ENCODE measurements at regions not wholly inside any gene's neighbourhood (a gene's known extent, or its start where the extent isn't known, plus 50 kb on each side); places are given as distances from the start of the nearest gene placed in this dataset.
A peak's percentile ranks its signal among the peaks of the same experiment; 100 is the strongest.
"Not testable (repeated sequence)": the region's sequence is repeated elsewhere in the genome, so short reads cannot be mapped to it uniquely, and the experiment has no call there.

DNA sequence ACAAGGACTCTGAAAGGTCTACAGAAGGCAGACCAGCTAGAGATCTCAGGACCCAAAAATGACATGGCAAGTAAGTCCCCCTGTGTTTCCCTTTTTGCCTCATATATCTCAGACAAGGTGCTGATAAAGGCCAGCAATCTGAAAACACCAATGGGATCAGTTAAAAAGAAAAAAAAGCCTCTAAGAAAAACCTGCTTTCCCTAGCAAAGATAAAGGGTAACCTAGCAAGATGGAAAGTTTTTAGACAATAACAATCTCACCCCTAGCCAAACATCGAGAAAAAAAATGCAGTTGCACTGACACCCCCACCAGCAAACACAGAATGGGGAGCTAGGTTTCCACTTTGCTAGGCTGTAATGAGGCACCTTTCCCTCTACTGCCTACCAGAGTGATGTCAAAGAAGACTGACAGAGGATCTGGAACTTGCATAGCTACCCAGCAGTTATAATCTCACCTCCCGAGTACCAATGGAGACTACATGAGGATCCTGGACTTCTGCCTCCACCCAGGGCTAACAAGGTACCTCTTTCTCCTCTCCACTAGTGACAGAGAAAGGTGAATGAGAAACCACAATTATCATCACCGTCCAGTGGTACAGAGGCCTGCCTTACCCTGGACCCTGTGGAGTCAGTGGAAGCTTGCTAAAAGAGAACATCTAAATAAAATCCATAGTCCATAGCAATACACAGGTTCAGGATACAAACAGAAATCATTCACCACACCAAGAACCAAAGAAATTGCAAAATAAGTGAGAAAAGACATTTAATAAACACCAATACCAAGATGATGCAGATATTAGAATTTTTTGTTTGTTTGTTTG, 240.8 kb downstream of the ARHGAP12 start:
- DNase-seq (ENCODE audit: low read depth in 4 of 4, low spot score in 2 of 4), result no peak

DNA sequence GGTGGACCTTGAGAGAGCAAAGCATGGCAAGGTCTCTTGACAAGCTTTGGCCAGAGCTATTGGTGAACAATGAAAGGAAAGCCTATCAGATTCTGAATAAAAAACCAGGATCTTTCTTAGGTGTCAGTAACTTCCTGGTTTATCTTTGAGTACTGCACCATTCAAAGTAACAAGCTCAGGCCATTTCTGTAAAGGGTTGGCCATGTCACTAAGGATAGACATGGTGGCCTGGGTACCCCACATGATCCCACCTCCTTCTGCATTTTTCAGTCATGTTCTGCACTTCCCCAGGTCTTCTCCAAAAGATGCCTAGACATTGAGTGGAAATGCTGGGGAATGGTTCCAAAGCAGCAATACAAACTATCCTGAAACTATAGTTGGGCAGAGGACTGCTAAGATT, 242.0 kb downstream of the ARHGAP12 start:
- DNase-seq (ENCODE audit: low read depth in 4 of 4, low spot score in 2 of 4), result no peak

DNA sequence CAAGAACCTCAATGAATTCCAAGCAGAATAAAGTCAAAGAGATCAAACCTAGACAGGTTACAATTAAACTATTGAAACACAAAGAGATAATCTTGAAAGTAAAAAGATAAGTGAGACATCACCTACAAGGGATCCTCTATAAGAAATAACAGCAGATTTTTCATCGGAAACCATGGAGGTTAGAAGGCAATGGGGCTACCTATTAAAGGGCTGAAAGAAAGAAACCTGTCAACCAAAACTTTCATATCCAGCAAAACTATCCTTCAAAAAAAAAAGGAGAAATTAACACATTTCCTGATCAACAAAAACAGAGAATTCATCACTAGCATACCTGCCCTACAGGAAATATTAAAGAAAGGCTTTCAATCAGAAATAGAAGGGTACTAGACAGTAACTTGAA, 244.9 kb downstream of the ARHGAP12 start:
- DNase-seq (ENCODE audit: low read depth in 4 of 4, low spot score in 2 of 4), result no peak

DNA sequence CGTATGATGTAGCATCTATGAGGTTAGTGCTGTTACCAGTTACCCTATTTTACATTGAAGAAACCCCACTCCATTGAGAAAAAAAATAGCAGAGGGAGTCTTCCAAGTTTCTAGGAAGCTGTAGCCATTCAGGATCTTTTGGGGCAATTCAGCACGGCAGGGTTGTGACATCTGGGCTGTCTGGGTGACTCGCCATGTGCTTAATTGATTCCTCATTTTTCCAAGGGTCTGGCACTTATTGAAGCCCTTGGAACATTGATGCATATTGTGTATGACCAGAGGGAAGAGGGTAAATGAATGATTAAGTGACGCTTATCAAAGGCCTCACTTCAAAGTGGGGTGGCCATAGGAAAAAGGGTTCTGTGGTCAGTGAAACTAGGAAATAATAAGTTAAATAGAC, 248.7 kb downstream of the ARHGAP12 start:
- no peak for DNase-seq (ENCODE audit: low read depth in 4 of 4, low spot score in 2 of 4)

DNA sequence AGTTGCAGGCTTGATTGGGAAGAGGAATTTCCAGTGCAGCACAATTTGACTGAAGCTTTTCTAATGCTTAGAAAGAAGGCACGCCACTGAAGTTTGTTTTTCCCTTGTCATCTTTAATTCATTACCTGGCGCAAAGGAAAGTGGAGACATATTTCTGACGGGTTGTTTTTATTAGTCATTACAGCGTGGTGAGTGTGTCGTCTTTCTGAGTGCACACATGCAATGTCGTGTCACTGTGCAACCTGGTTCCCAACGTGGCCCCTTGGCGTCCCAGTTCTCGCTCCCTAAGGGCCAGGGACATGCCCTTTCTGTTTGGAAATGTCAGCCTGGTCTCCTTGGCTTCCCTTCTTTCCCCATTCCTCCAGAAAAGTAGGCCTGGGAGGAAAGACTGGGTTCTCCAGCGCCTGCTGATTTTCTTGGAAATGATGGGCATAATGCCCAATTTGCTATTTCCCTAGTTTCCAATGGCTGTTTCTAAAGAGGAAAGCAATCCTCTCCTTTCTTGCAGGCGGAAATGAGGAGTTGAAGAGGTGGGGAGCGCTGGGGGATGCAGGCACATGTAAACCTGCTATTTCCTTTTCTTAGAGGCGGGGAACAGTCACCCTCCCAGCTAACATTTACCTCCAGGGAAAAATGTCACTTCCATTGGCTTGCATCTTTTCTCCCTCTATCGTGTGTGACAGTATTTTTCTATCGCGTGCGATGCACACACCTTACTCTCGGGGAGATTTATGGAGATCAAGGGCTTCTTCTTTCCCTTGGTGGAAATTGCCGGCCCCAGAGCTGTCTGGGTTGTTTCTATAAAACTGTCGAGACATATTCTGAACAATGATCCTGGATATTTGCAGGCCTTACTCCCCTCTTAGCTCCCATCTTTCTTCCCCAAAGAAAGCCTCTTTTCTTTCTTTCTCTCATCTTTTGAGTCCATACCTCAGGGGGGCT, 249.8 kb downstream of the ARHGAP12 start:
- DNase-seq (ENCODE audit: low read depth in 4 of 4, low spot score in 2 of 4), result no peak

DNA sequence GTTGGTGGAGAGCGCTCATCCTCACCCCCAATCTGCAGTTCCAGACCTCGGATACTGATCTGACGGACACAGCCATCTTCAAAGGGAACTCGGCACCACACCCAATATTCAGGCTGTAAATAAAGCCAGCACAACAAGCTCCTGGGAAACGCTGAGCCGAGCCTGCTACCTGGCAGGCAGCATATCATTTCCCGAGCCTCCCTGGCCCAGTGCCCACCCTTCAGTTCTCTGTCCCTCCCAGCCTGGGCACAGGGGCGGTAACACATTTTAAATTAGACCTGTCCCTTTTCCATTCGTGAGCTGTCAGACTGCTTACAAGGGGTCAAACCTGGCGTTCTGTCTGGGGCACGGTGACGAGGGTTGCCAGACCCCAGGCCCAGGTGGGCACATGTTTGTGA, 250.5 kb downstream of the ARHGAP12 start:
- no peak for DNase-seq (ENCODE audit: low read depth in 4 of 4, low spot score in 2 of 4)

DNA sequence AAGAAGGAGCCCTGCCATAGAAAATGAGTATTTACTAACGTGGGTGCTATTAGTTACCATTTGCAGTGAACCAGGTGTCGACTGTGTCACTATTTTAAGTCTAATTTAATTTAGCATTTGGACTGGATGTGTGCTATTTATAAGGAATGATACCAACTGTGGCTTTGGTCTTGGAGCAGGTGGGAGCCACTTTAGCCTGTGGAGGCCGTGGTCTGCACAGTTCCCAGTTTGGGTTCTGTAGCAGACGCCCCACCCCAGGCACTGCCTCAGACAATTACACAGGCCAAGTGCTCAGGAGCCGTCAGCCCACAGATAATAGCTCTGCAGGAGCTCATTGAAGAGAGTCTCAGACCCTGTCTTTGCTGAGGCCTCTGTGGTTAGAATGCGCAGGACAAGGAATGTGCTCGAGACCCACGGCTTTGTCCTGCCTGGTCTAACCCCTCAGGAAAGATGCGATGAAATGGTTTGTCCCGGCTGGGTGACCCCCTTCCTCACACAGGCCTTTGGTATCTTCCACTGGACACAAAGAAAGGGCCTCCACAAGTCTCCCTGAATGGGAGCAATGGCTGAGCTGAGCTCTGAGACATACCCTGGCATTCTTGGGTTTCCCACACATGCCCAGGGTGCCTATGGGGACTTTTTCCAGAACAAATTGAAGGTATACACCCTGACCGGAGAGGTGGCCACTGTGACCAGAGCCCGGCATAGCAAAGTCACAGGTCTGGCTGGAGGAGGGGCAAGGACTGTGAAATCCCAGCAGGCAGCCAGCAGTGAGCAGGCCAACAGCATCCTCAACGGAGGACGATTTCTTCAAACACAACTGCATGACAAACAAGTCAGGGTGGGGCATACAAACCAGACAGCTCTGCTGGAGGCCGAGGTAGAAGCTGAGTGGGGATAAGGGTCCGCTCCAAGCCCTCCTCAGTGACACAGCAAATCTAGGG, 251.2 kb downstream of the ARHGAP12 start:
- no peak for DNase-seq (ENCODE audit: low read depth in 4 of 4, low spot score in 2 of 4)

DNA sequence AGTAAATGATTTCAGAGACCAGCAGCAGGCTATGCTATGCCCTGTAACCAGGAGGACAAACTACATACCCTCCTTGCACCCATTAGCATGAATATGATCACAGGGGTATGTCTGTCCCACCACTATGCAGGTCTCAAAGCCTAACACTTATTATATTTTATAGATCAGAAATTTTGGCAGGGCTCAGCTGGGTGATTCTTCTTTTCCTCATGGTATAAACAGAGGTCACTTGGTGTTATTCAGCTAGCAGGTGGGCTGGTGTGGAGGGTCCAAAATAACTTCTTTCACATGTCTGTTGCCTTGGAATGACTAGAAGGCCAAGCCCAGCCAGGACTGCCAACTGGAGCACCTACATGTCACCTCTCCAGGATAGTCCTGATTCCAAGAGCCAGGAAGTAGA, 252.9 kb downstream of the ARHGAP12 start:
- DNase-seq (ENCODE audit: low read depth in 4 of 4, low spot score in 2 of 4), result no peak

DNA sequence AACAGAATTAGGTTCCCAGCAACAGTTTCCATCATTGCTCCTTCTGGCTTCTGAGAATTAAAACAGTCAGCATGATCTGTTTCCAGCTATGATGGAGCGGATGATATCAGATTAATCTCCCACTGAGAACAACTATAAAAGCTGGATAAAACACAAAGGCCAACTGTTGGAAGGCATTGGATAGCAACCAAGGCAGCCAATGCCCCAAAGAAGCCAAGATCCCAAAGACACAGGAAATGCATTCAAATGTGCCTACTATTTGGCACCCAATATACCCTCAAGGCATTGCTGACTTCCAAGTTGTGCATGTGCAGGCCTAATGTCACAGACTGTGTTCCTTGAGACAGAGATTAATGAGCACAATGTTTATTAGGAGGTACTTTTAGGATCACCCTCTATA, 259.3 kb downstream of the ARHGAP12 start:
- no peak for DNase-seq (ENCODE audit: low read depth in 4 of 4, low spot score in 2 of 4)

DNA sequence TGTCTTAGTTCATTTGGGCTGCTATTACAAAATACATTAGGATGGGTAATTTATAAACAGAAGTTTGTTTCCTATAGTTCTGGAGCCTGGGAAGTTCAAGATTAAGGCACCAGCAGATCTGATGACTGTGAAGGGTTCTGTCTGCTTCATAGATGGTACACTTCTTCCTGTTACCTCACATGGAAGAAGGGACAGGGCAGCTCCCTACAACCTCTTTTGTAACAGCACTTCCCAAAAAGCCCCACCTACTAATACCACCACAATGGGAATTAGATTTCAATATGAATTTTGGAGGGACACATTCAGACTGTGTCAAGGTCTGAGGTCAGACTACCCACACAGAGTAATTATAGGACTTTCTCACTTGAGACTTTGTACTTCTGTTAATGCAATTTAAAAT, 260.3 kb downstream of the ARHGAP12 start:
- DNase-seq (ENCODE audit: low read depth in 4 of 4, low spot score in 2 of 4), result no peak

DNA sequence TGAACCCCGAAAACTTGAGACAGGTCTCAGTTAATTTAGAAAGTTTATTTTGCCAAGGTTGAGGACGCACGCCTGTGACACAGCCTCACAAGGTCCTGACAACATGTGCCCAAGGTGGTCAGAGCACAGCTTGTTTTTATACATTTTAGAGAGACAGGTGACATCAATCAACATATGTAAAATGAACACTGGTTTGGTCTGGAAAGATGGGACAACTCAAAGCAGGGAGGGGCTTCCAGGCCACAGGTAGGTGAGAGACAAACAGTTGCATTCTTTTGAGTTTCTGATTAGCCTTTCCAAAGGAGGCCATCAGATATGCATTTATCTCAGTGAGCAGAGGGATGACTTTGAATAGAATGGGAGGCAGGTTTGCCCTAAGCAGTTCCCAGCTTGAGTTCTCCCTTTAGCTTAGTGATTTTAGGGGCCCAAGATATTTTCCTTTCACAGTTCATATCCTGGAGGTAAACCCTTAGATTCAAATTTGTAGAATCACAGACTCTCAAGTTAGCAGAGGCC, 262.8 kb downstream of the ARHGAP12 start:
- not testable (repeated sequence) for DNase-seq (ENCODE audit: low read depth in 4 of 4, low spot score in 2 of 4)

DNA sequence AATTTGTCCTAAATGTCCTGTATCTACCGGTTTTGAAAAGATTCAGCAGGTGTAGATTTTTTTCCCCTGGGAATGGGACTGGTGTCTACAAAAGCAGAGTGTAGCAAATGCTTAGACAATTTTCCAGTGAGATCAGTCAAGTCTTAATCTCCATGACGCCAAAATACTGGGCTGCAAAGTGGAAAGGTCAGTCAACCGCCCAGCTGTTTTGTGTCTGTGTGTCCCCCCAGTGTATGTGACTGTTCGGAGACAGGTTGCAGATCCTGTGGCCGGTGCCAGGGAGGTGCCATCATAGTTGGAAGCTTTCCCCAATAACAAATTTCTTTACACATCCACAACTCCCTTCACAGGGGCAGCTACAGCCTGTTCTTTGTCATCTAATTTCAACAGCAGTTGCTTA, 263.8 kb downstream of the ARHGAP12 start:
- DNase-seq (ENCODE audit: low read depth in 4 of 4, low spot score in 2 of 4), result no peak

DNA sequence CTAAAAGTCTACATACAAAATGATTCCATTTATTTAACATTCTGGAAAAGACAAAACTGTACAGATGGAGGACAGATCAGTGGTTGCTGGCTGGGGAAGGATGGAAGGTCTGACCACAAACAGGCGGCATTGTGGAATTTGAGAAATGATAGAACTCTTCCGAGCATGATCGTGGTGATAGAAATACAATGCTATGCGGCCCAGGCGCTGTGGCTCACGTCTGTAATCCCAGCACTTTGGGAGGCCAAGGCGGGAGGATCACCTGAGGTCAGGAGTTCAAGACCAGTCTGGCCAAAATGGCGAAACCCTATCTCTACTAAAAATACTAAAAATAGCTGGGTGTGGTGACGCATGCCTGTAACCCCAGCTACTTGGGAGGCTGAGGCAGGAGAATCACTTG, 264.6 kb downstream of the ARHGAP12 start:
- not testable (repeated sequence) for DNase-seq (ENCODE audit: low read depth in 4 of 4, low spot score in 2 of 4)

DNA sequence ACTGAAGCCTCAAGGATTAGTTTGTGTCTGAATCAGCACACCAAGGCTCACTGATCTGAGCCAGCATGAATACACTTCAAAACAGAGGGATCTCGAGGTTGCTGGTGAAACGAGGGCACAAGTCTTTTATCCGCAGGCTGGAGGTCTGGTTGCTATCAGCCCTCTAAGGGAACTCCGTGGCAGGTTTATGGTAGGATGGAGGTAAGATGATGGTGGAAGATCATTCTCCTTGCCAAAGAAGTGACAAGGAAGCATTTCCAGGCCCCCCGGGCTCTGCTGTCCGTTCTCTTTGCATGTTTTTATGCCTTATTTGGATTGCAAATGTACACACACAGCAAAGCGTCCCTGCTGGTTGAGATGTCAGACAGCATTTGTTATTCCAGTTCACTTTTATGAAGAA, 268.3 kb downstream of the ARHGAP12 start:
- DNase-seq (ENCODE audit: low read depth in 4 of 4, low spot score in 2 of 4), result no peak

DNA sequence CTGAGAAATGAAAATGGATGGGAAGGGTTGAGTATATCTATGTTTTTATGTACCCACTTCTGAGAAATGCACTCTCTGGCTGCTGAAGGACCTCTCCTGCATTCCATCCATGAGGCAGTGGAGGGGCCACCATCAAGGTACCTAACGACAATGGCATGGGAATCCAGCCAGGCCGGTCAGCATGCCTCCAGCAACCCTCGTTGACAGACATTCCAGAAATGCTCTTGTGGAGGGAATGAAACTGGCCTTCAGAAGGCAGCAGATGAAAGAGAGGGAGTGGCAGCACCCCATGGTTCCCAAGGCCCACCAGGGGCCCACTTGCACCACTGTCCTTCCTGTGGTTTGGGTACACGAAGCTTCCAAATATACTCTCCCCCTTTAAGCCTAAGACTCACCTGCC, 269.0 kb downstream of the ARHGAP12 start:
- no peak for DNase-seq (ENCODE audit: low read depth in 4 of 4, low spot score in 2 of 4)

DNA sequence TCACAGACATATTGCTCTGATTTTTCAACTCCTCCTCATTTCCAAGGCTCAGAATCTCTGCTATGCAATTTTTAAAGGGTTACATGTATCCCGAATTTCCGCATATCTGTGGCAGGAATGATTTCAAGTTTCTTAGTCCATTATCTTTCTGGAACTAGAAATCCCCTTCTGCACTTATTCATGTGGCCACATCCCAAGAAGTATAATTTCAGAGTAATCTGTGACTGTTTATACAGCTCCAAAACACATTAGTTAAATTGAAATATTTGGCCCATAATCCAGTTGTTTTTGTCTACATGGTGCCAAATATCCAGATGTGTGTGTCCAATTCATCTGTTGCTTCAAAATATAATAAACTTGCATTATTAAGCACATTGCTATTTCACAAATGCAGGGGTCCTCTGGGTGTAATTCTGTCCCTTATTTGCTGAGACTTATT, 271.2 kb downstream of the ARHGAP12 start:
- DNase-seq (ENCODE audit: low read depth in 4 of 4, low spot score in 2 of 4), result peak in 2 of 4 donors; percentile 51 to 55

DNA sequence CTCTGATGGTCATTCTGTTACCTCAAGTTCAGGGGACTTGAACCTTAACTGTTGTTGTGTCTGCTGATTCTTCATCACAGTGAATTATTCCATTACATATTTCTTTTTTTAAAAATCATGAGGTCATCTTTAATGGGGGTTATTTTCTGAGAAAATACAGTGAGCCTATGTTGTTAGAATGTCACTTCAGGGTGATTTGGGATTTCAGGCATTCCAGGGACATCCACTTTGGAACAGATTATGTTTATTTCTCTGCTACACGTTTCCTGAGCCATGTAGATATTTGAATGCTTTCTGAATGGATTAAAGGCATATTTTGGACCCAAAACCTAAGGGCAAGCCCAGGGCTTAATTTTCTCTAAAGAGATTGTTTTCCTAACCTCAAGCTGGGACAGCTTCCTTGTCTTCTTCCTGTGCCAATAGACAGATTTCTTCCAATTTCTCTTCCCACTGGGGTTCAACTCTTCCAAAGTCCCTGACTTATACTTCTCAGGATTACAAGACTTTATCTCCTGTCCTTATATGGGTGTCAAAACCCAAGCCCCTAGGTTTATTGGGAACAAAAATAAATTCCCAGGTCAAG, 271.7 kb downstream of the ARHGAP12 start:
- no peak for DNase-seq (ENCODE audit: low read depth in 4 of 4, low spot score in 2 of 4)

DNA sequence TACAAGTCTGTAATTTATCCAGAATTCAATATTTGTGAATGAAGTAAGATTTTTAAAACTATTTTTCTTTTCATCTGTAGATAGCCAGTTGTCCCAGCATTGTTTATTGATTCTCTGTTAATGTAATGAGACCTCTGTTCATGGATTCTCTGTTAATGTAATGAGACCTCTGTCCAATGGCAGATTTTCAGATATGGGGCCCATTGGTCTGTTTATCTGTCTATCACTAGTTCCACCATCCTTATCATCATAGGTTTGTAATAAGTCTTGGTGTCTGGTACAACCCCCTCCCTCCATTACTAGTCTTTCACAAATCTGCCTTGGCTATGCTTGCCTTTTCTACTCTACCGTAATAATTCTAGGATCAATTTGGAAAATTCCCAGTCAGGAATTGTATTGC, 276.6 kb downstream of the ARHGAP12 start:
- no peak for DNase-seq (ENCODE audit: low read depth in 4 of 4, low spot score in 2 of 4)

DNA sequence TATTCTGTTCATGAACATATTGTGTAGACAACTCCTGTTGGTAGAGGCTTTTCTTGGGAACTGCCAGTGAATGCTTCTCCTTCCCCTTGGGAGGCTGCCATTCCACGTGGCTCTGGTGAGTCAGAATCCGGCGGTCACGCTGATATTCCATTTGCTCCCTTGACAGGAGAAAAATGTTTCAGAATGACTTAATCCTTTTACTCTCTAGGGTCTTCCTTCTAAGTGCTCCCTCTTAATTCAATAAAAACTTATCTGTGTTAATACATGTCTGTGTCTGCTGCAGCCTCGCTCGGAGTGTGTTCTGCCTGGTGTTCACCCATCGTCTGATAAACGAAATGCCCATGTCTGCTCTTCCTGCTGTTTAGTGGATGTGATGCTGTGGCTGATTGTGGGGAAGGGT, 278.6 kb downstream of the ARHGAP12 start:
- DNase-seq (ENCODE audit: low read depth in 4 of 4, low spot score in 2 of 4), result no peak

DNA sequence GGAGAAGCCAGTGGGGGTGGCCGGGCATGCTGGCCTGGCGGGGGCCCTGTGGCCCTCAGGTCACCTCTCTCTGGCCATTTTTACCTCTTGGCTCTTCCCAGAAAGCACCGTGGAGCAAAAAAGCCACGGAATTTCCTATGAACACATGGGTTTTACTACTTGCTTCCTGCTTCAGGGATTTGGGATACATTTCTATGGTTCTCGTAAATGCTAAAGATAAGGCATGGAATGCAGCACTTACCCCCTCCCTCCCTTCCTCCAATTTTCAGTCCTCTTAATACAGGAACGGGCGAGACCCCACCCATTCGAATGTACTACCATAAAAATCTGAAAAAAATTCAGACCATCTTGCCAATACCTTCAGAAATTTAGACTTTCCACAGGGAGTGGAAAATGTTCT, 279.7 kb downstream of the ARHGAP12 start:
- no peak for DNase-seq (ENCODE audit: low read depth in 4 of 4, low spot score in 2 of 4)

Data from left renal cortex interstitium (tissue), 4 donors.